GM18505 (cell line): ENCODE measurements at regions not wholly inside any gene's neighbourhood (a gene's known extent, or its start where the extent isn't known, plus 50 kb on each side); places are given as distances from the start of the nearest gene placed in this dataset.

Experiments
- ATAC-seq: cut with Tn5 transposase; IDR thresholded peaks from one replicate; pipeline ENCODE4 v1.9.1; 2021; ENCODE audit not compliant: unreplicated experiment
- POLR2A ChIP-seq: IDR thresholded peaks from 4 replicates; pipeline ENCODE4 v1.6.1; 2011; ENCODE audit warnings: borderline replicate concordance; ENCODE audit not compliant: insufficient read depth, insufficient read length; ENCODE audit errors: extremely low read depth

DNA sequence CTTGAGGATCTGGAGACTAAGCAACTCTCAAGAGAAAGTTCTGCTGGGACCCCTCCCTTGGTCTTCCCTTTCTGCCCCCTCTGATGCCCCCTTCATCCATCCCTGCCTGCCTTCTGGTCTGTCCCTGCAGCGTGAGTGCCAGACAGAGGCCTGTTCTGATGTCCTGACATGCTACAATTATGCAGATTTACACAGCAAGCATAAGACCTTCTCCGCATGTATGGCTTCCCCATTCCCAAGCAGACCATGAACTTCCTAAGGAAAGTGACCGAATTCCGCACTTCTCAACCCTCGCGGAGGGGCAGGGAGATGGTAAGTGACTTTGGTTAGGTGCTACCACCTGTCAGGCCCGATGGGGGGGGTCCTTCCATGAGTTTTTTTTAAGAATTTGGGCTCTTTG, 150.1 kb upstream of the SDK2 start:
- TF ChIP-seq POLR2A, result no peak
- ATAC-seq, result no peak

DNA sequence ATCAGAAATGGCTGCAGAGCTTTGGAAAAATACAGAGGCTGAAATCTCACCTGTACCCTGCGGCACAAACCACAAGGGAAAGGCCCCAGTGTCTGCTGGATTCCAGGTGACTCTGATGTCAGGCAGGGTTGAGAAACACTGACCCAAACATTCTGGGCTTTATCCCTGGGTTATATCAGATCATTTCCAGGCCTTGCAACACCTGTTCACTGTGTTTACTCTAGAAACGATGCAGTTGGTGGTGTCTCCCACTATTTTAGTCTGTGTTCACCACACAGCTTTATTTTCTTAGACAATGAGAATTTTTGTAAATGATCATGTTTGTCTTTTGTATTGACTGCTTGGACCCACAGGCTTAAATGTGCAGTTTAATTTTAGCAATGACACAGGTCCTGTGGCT, 151.5 kb upstream of the SDK2 start:
- TF ChIP-seq POLR2A, result no peak
- no peak for ATAC-seq

DNA sequence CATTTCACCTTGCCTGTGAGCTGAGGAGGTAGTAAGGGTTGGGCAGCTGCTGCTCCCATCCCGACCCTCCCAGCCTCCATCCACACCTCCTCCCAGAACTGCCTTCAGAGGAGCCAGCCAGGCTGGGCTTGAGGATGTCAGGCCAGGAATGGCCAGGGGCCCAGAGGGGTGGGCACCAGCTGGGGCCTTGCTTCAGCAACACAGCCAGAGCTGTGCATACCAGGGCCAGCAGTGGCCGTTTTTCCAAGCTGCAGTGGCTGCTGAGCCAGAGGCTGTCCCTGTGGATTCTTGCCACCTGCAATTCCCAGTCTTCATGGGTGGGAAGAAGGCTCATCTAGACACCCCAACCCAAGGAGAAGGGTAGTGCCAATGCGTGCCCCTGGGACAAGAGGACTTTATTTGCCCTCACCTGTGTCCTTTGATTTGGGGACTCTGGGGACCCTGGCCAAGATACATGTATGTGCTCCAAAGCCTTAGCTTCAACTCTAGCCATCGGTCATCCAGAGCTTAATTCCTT, 153.4 kb upstream of the SDK2 start:
- ATAC-seq, result no peak
- no peak for TF ChIP-seq POLR2A

DNA sequence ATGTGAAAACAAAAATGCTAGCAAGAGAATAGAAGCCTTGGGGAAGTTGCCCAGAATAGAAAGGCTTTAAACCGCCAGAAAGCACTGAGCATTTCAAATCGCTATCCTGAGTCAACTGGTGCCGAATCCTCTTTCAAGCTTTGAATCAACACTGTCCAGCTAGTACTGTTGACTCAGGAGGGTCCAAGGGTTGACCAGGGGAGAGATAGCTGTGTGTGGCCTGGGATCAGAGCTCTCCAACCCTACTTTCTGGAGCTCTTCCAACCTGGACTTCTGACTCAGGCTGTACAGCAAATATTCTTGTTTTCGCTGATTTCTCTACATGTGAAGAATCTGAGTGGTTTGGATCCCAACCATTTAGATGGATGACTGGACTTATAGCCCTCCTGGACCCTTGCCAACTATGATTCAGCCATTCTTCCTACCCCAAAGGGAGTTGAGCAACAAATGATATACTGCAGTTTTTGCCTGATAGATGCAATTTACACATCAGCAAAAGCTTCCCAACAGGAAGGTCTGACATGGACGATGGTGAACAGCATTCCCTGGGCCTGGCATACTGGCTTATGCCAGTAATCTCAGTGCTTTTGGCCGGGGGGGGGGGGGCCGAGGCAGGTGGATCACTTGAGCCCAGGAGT, 154.0 kb upstream of the SDK2 start:
- ATAC-seq, result no peak
- TF ChIP-seq POLR2A, result no peak

DNA sequence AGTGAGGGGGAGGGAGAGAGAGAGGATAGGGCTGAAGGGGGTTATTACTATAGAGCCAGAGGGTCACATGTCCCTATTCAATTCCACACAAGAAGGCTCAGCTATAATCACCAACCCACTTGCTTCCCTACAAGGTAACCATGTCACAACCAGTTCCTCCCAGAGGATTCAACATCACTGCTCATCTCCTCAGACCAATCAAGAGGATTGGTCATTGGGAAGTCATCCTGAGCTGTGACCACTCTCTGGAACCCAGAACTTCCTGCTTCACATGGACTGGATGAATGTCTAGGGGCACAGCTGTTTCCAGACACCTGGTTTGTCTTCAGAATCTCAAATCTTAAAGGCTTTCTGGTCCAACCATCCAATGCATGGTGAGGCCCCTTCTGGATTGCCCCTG, 154.9 kb upstream of the SDK2 start:
- no peak for ATAC-seq
- no peak for TF ChIP-seq POLR2A

DNA sequence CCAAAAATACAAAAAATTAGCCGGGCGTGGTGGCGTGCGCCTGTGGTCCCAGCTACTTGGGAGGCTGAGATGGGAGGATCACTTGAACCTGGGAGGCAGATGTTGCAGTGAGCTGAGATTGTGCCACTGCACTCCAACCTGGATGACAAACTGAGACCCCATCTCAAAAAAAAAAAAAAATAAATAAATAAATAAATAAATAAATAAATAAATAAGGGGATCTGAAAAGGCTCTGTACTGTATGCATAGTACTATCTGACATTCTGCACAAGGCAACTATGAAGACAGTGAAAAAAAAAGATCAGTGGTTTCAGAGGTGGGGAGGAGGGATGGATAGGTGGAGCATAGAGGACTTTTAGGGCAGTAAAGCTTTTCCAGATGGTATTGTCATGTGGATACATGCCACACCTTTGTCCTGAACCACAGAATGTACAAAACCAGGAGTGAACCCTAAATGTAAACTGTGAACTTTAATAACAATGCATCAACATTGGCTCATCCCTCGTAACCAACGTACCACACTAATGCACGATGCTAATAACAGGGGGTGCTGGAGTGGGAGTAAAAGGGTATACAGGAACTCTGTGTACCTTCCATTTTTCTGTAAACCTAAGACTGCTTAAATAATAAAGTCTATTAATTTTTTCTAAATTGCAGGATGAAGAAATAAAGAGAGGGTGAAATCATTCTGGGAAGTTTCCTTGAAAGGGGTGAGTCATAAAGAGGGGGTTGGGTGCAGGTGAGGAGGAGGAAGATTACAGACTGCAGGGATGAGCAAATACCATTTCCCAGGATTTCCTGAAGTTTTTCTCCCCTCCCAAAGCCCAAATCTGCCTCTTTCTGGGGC, 155.8 kb upstream of the SDK2 start:
- no peak for ATAC-seq
- TF ChIP-seq POLR2A, result no peak

DNA sequence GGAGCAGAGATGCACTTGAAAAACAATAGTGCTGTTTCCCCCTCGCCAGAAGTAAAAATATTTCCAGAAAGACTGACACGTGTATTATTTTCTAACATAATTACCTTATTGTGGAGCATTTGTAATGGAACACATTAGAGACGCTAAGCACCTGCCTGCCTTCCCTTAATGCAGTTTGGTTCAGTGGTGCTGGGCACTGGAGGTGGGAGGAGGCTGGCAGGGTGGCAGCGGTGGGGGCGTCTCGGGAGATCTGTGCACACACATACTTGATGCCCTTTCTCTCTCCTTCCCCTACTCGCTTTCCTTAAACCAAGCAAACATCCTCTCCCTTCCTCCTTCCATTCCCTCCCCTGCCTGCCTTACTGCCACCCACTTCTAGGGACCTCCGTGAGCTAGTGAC, 156.6 kb upstream of the SDK2 start:
- TF ChIP-seq POLR2A, result no peak
- ATAC-seq, result no peak

DNA sequence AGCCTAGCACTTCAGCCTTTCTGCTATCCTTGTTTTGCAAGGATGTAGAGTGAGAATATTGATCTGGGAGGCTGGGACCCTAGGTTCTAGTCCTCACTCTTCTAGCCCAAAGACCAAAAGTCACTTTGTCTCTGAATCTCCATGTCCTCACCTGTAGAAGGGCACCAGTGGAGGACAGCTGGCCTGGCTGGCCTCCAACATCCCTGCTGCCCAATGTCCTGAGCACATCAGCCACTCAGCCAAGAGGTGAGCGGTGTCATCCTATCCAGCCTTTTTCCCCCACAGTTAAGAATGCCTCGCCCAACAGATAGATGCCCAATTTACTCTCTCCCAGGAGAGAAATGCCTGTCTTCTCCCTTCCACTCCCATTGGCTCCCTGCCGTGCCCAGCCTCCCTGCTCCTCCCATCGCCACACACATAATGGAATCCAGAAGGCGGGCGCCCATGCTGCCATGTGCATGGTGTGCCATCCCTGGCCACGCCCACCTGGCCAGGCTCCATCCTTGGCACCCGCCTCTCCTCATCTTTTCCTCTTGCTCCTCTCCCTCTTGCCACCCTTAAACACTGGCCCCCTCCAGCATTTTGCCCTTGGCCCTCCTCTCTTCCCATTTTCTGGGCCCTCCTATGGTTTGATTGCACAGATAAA, 157.3 kb upstream of the SDK2 start:
- no peak for TF ChIP-seq POLR2A
- ATAC-seq, result no peak

DNA sequence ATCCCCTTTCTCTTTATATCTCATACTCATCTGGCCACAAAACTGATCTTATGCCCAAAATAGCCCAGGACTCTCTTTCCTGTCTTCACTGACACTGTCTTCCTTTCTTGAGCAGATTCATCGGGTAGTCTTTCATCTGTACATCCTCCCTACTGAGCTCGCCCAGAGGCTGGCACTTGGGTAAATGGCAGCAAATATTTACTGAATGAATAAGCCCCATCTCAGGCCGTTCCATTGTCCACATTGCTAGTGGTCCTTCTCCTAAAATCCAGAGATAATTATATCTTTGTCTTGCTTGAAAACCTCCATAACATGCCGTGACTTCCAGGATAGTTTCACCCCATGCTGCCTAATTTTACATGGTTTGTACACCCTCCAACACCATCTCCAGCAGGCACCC, 158.1 kb upstream of the SDK2 start:
- no peak for TF ChIP-seq POLR2A
- ATAC-seq, result no peak

DNA sequence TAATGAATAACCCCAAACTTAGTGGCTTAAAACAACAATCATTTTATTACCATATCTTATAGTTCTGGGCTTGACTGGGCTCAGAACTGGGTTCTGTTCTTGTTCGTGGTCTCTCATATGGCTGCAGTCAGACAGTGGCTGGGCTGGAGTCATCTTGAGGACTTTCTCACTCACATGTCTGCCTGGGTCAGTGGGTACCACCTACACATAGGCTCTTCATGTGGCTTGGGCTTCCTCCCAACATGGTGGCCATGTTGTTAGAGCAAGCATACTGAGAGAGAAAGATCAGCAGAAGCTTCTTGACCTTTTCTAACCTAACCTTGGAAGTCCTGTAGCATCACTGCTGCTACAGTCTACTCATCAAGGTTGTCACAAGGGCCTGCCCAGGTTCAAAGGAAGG, 158.6 kb upstream of the SDK2 start:
- TF ChIP-seq POLR2A, result no peak
- no peak for ATAC-seq

DNA sequence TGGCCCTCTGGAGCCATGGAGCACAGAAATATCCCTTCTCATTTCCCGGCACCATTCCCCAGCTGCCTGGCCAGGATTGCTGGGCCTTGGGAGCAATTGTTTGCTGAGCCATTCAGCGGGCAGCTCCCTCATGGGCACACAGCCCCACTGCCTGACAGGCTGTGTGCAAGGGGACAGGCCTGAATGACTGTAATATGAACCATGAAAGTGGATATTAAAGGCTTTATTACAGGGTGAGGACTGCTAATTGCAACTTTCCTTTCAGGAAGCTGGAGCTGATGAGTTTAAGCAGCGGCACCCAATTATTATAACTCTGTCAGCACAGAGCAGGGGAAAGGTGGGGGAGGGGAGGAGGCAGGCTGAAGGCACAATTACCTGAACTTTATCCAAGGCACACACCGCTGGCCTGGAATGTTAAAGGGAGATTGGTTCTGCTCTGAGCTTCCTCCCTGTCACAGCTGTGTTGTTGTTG, 159.8 kb upstream of the SDK2 start:
- no peak for TF ChIP-seq POLR2A
- ATAC-seq, result no peak

DNA sequence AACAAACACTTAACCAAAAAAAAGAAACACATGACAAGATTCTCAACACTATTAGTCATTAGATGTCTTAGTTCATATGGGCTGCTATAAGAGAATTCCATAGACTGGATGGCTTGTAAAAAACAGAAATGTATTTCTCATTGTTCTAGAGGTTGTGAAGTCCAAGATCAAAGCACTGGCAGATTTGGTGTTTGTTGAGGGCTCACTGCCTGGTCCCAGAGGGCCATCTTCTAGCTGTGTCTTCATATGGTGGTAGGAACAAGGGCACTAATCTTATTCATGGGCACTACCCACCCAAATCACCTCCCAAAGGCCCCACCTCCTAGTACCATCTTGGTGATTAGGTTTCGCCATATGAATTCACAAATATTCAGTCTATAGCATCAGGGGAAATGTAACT, 162.5 kb upstream of the SDK2 start:
- no peak for ATAC-seq
- TF ChIP-seq POLR2A, result no peak

DNA sequence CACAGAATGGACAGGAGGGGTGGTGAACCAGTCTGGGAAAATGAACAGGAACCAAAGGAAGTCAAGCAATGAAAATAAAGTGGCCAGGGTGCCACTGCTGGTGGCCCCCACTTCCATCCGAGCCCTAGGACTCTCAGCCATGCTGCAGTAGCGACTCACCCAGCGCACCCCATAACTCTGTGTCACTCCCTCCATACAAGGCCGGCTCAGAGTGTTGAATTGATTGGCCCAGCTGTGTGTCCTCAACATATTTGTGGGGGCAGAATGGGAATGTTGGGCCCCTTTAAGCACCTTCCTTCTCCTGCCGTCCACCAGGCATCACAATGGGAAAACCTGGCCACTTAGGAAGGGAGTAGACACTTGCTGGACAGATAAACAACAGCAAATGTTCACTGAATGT, 169.0 kb upstream of the SDK2 start:
- no peak for ATAC-seq
- no peak for TF ChIP-seq POLR2A
